OCI-LY1 (cell line): ENCODE measurements at regions not wholly inside any gene's neighbourhood (a gene's known extent, or its start where the extent isn't known, plus 50 kb on each side); places are given as distances from the start of the nearest gene placed in this dataset.

Experiments
- CTCF ChIP-seq: fragments of 200-600 bp; sonication (generic), shearing (Covaris generic); IDR thresholded peaks from 2 replicates; pipeline ENCODE4 v1.5.1; 2017; ENCODE audit warnings: mild to moderate bottlenecking, antibody characterized with exemption, low read length, moderate library complexity, mixed read lengths
- EZH2 ChIP-seq: fragments of 200-600 bp; sonication (generic), shearing (Covaris generic); IDR thresholded peaks from 2 replicates; pipeline ENCODE4 v1.8.0; 2017; ENCODE audit warnings: borderline replicate concordance, mixed run types, mild to moderate bottlenecking, antibody characterized with exemption, low read length, moderate library complexity, mixed read lengths

- TF ChIP-seq CTCF (no peak), EZH2 (no peak)
Measured at GRCh38 chr6:134523903-134524650, 206.2 kb upstream of the SGK1 start.
